GM12878 (cell line): ENCODE measurements at regions not wholly inside any gene's neighbourhood (a gene's known extent, or its start where the extent isn't known, plus 50 kb on each side); places are given as distances from the start of the nearest gene placed in this dataset.

Experiments
- ATAC-seq: fragments of 200-7000 bp; cut with Tn5 transposase; 3 replicates; pipeline ENCODE4 v1.9.1; 2020; ENCODE audit warnings: mild to moderate bottlenecking, moderate library complexity
- BruUV-seq: library from RNA; stranded (reverse); fragments of 400-500 nt; replicated peaks from 2 replicates; lab custom pipeline; 2021; lab: Mats Ljungman, UMichigan
- CTCF ChIA-PET: fragments of 300-600 bp; sonication (Branson Sonifier 250); formaldehyde crosslinking; extraction: SDS; loops from one replicate; lab custom pipeline; 2021; ENCODE audit warnings: inconsistent platforms; lab: Yijun Ruan, JAX
- POLR2A ChIA-PET: fragments of 350-600 bp; formaldehyde crosslinking; extraction: SDS; loops from one replicate; lab custom pipeline; 2021; ENCODE audit warnings: inconsistent platforms; lab: Charles Lee
- RAD21 ChIA-PET: fragments of 300-600 bp; sonication (Branson Sonifier 250); formaldehyde crosslinking; loops from one replicate; lab custom pipeline; 2023; ENCODE audit warnings: antibody characterized with exemption; ENCODE audit not compliant: unreplicated experiment; lab: Charles Lee
- SMC1A ChIA-PET: fragments of 300-600 bp; sonication (Branson Sonifier 250); formaldehyde crosslinking; loops from one replicate; lab custom pipeline; 2023; ENCODE audit not compliant: unreplicated experiment, uncharacterized antibody; lab: Charles Lee
- DNase-seq: peaks from one replicate; pipeline ENCODE4 v3.0.0-alpha.2; 2011; ENCODE audit warnings: low read depth, low spot score
- FAIRE-seq: peaks from 3 replicates; lab custom pipeline; 2011; peaks lifted over from hg19 to GRCh38; lab: Jason Lieb, UNC
- H2AFZ ChIP-seq: 2 replicates; pipeline ENCODE4 v1.6.0; 2011; ENCODE audit warnings: low read depth, low read length, control low read depth; ENCODE audit not compliant: control insufficient read depth
- H3K27ac ChIP-seq: 2 replicates; pipeline ENCODE4 v1.5.1; 2011; ENCODE audit warnings: control low read depth; ENCODE audit not compliant: control insufficient read depth, insufficient read depth
- H3K27me3 ChIP-seq, 2 experiments: replicated peaks in 1 of 2; 2 replicates each; pipeline versions ENCODE4 v1.6.0 to v1.6.1; 2011; ENCODE audit warnings: low read length in 1 of 2; ENCODE audit not compliant: control insufficient read depth in 2 of 2, insufficient read depth in 2 of 2
- H3K36me3 ChIP-seq, 2 experiments: 2 replicates each; pipeline ENCODE4 v1.5.1; 2011; ENCODE audit warnings: low read length in 1 of 2; ENCODE audit not compliant: control insufficient read depth in 2 of 2, insufficient read depth in 2 of 2
- H3K4me1 ChIP-seq: 2 replicates; pipeline ENCODE4 v1.6.1; 2011; ENCODE audit warnings: mild to moderate bottlenecking, low read length, moderate library complexity, mixed read lengths; ENCODE audit not compliant: control insufficient read depth, insufficient read depth
- H3K4me2 ChIP-seq: 2 replicates; pipeline ENCODE4 v1.6.0; 2011; ENCODE audit warnings: control low read depth; ENCODE audit not compliant: control insufficient read depth, insufficient read depth
- H3K4me3 ChIP-seq: fragments of 200-600 bp; sonication (generic); 2 replicates; pipeline ENCODE4 v1.5.1; 2016
- H3K79me2 ChIP-seq: 2 replicates; pipeline ENCODE4 v1.6.0; 2011; ENCODE audit warnings: low read length; ENCODE audit not compliant: control insufficient read depth, insufficient read depth
- H3K9ac ChIP-seq: 2 replicates; pipeline ENCODE4 v1.8.0; 2011; ENCODE audit warnings: low read length, control low read depth, mixed read lengths; ENCODE audit not compliant: control insufficient read depth, insufficient read depth
- H3K9me3 ChIP-seq: replicated peaks from 3 replicates; pipeline ENCODE4 v1.5.1; 2011; ENCODE audit warnings: mild to moderate bottlenecking, low read length; ENCODE audit not compliant: control insufficient read depth, insufficient read depth
- H4K20me1 ChIP-seq: 2 replicates; pipeline ENCODE4 v1.6.0; 2011; ENCODE audit not compliant: control insufficient read depth, insufficient read depth
- BACH1 ChIP-seq: fragments of 450-650 bp; IDR thresholded peaks from 2 replicates; pipeline ENCODE4 v1.6.1; 2017; ENCODE audit warnings: mild to moderate bottlenecking, borderline replicate concordance
- CHD1 ChIP-seq: IDR thresholded peaks from 2 replicates; pipeline ENCODE4 v1.6.1; 2012; ENCODE audit warnings: low read depth, low read length, improper control_type of control experiment
- IKZF2 ChIP-seq, 2 experiments: fragments of 450-650 bp; IDR thresholded peaks; 2 replicates each; pipeline ENCODE4 v1.6.1; 2017; ENCODE audit warnings: mild to moderate bottlenecking in 2 of 2, moderate library complexity in 2 of 2
- KAT2A ChIP-seq: conservative IDR thresholded peaks from 2 replicates; pipeline ENCODE4 v1.6.1; 2011; ENCODE audit warnings: low read depth, low read length; ENCODE audit not compliant: control insufficient read depth
- MEF2B ChIP-seq: fragments of 450-650 bp; IDR thresholded peaks from 2 replicates; pipeline ENCODE4 v1.6.1; 2018; ENCODE audit warnings: mild to moderate bottlenecking, moderate library complexity; ENCODE audit not compliant: partially characterized antibody, poor library complexity, severe bottlenecking
- MTA3 ChIP-seq: IDR thresholded peaks from 2 replicates; pipeline ENCODE4 v1.6.1; 2012; ENCODE audit warnings: low read length, inconsistent platforms, borderline replicate concordance
- NBN ChIP-seq: fragments of 450-650 bp; IDR thresholded peaks from 2 replicates; pipeline ENCODE4 v1.6.1; 2016
- NFYB ChIP-seq: IDR thresholded peaks from 2 replicates; pipeline ENCODE4 v1.6.1; 2011; ENCODE audit warnings: low read depth, mild to moderate bottlenecking, low read length, improper control_type of control experiment, moderate library complexity; ENCODE audit not compliant: insufficient read depth
- RAD51 ChIP-seq: fragments of 450-650 bp; IDR thresholded peaks from 2 replicates; pipeline ENCODE4 v1.6.1; 2016; ENCODE audit warnings: moderate library complexity, mild to moderate bottlenecking, inconsistent platforms
- RUNX3 ChIP-seq: IDR thresholded peaks from 2 replicates; pipeline ENCODE4 v1.6.1; 2012; ENCODE audit warnings: low read length, inconsistent platforms
- SREBF1 ChIP-seq: IDR thresholded peaks from 2 replicates; pipeline ENCODE4 v1.6.1; 2012; ENCODE audit warnings: mild to moderate bottlenecking, low read length
- SRF ChIP-seq, 2 experiments: IDR thresholded peaks; 2 replicates each; pipeline ENCODE4 v1.6.1; 2011; ENCODE audit warnings: low read depth in 2 of 2, low read length in 2 of 2, mild to moderate bottlenecking in 1 of 2, moderate library complexity in 1 of 2
- TARDBP ChIP-seq: IDR thresholded peaks from 2 replicates; pipeline ENCODE4 v1.6.1; 2016; ENCODE audit warnings: borderline replicate concordance
- TBL1XR1 ChIP-seq: IDR thresholded peaks from 2 replicates; pipeline ENCODE4 v1.6.1; 2012; ENCODE audit warnings: low read depth, low read length, improper control_type of control experiment
- WGBS: methylation state at CpG from one replicate; pipeline ENCODE4 v1.1.6; 2016; ENCODE audit warnings: low lambda C conversion rate; ENCODE audit not compliant: insufficient replicate concordance, insufficient coverage; ENCODE audit errors: missing lambda C conversion rate; 5-methylcytosine and 5-hydroxymethylcytosine counted together
- in situ Hi-C: fragments of 300-500 bp; cut with MboI; formaldehyde crosslinking; loops from 9 replicates; pipeline ENCODE4 v1.14.3; 2018; ENCODE audit warnings: mixed read lengths
- intact Hi-C: fragments of 100-400 bp; cut with micrococcal nuclease; formaldehyde crosslinking; loops from one replicate; pipeline ENCODE4 v1.14.2; 2022; ENCODE audit not compliant: unreplicated experiment
- TF ChIP-seq, protein P1 (sequence below): fragments of 450-650 bp; IDR thresholded peaks from 2 replicates; pipeline ENCODE4 v1.6.1; 2016; ENCODE audit warnings: mild to moderate bottlenecking, moderate library complexity, borderline replicate concordance
- TF ChIP-seq, protein P2 (sequence below): fragments of 150-350 bp; IDR thresholded peaks from 2 replicates; pipeline ENCODE4 v1.6.1; 2014; ENCODE audit warnings: mild to moderate bottlenecking, low read depth, low read length

DNA sequence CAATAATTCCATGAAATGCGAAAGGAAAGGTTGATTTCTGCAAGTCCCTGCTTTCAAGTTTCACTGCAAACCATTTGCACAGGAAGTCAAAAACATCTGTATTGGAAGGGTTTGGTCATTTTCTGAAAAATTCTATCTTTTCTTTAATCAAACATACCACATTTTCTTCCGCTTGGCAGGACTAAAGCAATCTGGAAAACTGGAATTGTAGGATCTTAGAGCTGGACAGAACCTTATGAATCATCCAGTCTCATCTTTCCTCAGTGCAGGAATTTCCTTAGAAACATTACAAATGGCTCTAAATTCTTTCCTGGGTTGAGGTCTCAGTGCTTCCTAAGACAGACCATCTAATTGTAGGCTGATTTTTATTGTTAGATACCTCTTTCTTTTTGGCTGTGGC, 111.5 kb upstream of the ELAC2 start:
- no peaks in the 10 kb centered on the region for H3K4me1 ChIP-seq
- RAD21 ChIA-PET, result no interaction called here
- FAIRE-seq (no peak), DNase-seq (no peak), ATAC-seq (no peak)
- no peak overlapping the region for H3K4me2 ChIP-seq
- no TSS peak for BruUV-seq
- CTCF ChIA-PET, result interaction anchor here (1.1 kb wide), 1 partner anchor 69 kb away, joined by 3 read pairs; no protein-coding TSS in a partner anchor
- intact Hi-C loops (no loop called here), in situ Hi-C loops (no loop called here)
- no peaks in the 10 kb centered on the region for H3K36me3 ChIP-seq
- TF ChIP-seq TARDBP, result no peak
- TF ChIP-seq MEF2B, result no peak
- TF ChIP-seq, protein P1, sequence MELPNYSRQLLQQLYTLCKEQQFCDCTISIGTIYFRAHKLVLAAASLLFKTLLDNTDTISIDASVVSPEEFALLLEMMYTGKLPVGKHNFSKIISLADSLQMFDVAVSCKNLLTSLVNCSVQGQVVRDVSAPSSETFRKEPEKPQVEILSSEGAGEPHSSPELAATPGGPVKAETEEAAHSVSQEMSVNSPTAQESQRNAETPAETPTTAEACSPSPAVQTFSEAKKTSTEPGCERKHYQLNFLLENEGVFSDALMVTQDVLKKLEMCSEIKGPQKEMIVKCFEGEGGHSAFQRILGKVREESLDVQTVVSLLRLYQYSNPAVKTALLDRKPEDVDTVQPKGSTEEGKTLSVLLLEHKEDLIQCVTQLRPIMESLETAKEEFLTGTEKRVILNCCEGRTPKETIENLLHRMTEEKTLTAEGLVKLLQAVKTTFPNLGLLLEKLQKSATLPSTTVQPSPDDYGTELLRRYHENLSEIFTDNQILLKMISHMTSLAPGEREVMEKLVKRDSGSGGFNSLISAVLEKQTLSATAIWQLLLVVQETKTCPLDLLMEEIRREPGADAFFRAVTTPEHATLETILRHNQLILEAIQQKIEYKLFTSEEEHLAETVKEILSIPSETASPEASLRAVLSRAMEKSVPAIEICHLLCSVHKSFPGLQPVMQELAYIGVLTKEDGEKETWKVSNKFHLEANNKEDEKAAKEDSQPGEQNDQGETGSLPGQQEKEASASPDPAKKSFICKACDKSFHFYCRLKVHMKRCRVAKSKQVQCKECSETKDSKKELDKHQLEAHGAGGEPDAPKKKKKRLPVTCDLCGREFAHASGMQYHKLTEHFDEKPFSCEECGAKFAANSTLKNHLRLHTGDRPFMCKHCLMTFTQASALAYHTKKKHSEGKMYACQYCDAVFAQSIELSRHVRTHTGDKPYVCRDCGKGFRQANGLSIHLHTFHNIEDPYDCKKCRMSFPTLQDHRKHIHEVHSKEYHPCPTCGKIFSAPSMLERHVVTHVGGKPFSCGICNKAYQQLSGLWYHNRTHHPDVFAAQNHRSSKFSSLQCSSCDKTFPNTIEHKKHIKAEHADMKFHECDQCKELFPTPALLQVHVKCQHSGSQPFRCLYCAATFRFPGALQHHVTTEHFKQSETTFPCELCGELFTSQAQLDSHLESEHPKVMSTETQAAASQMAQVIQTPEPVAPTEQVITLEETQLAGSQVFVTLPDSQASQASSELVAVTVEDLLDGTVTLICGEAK, result no peak
- no peak for TF ChIP-seq MTA3
- no peak for TF ChIP-seq KAT2A
- TF ChIP-seq NFYB, result no peak
- no peak for TF ChIP-seq RAD51
- no peak for TF ChIP-seq BACH1
- no peak for TF ChIP-seq SREBF1
- no peak for TF ChIP-seq SRF (IDR thresholded peaks at IDR 0.05; ENCODE audit: low read depth in 2 of 2, low read length in 2 of 2)
- TF ChIP-seq, protein P2, sequence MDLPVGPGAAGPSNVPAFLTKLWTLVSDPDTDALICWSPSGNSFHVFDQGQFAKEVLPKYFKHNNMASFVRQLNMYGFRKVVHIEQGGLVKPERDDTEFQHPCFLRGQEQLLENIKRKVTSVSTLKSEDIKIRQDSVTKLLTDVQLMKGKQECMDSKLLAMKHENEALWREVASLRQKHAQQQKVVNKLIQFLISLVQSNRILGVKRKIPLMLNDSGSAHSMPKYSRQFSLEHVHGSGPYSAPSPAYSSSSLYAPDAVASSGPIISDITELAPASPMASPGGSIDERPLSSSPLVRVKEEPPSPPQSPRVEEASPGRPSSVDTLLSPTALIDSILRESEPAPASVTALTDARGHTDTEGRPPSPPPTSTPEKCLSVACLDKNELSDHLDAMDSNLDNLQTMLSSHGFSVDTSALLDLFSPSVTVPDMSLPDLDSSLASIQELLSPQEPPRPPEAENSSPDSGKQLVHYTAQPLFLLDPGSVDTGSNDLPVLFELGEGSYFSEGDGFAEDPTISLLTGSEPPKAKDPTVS, result no peak
- no peak for TF ChIP-seq CHD1
- TF ChIP-seq TBL1XR1, result no peak
- no peak for TF ChIP-seq RUNX3
- TF ChIP-seq NBN, result no peak
- no peak for TF ChIP-seq IKZF2 (IDR thresholded peaks at IDR 0.05)
- 46% methylated on average over 2 of the region's 2 CpGs for WGBS
- H3K9ac ChIP-seq, result no peak overlapping the region
- no peak overlapping the region for H2AFZ ChIP-seq
- H3K9me3 ChIP-seq, result no peaks in the 10 kb centered on the region
- no peaks in the 10 kb centered on the region for H4K20me1 ChIP-seq
- no peaks in the 10 kb centered on the region for H3K79me2 ChIP-seq
- no peak overlapping the region for H3K4me3 ChIP-seq
- H3K27ac ChIP-seq, result no peak overlapping the region
- SMC1A ChIA-PET, result no interaction called here
- POLR2A ChIA-PET, result no interaction called here
- H3K27me3 ChIP-seq, result no peaks in the 10 kb centered on the region
